CD8-positive, alpha-beta memory T cell (primary cell): ENCODE measurements at regions not wholly inside any gene's neighbourhood (a gene's known extent, or its start where the extent isn't known, plus 50 kb on each side); places are given as distances from the start of the nearest gene placed in this dataset.

Experiments used
- CTCF ChIA-PET: fragments of 350-600 bp; sonication (Branson Sonifier 250); formaldehyde crosslinking; loops from one replicate; lab custom pipeline; 2021; ENCODE audit warnings: antibody characterized with exemption; lab: Charles Lee
- POLR2A ChIA-PET: fragments of 350-600 bp; sonication (Branson Sonifier 250); formaldehyde crosslinking; loops from one replicate; lab custom pipeline; 2021; ENCODE audit warnings: antibody characterized with exemption; lab: Charles Lee
- DNase-seq, 5 donors: peaks; one replicate each; pipeline versions ENCODE4 v3.0.0 to v3.0.0-alpha.2; 2020 to 2022; ENCODE audit warnings: mixed read lengths in 1 of 5
- H3K27ac ChIP-seq: one replicate; pipeline ENCODE4 v1.7.0; 2013; ENCODE audit warnings: low read depth, mild to moderate bottlenecking, low read length, moderate library complexity
- H3K27me3 ChIP-seq: 2 replicates; pipeline ENCODE4 v1.7.0; 2013; ENCODE audit warnings: low read length, mild to moderate bottlenecking; ENCODE audit not compliant: insufficient read depth, poor library complexity, severe bottlenecking
- H3K36me3 ChIP-seq: 2 replicates; pipeline ENCODE4 v1.7.0; 2013; ENCODE audit warnings: mild to moderate bottlenecking, low read length, moderate library complexity; ENCODE audit not compliant: insufficient read depth
- H3K4me1 ChIP-seq: 2 replicates; pipeline ENCODE4 v1.7.0; 2013; ENCODE audit warnings: mild to moderate bottlenecking, low read length, moderate library complexity; ENCODE audit not compliant: insufficient read depth
- H3K4me3 ChIP-seq: 2 replicates; pipeline ENCODE4 v1.7.0; 2013; ENCODE audit warnings: mild to moderate bottlenecking, low read length
- H3K9me3 ChIP-seq: 2 replicates; pipeline ENCODE4 v1.7.0; 2013; ENCODE audit warnings: mild to moderate bottlenecking, low read length
- H3K27ac Mint-ChIP-seq, 8 donors: one replicate each; pipeline ENCODE4 v1.8.0; 2020 to 2021; ENCODE audit warnings: mixed read lengths in 8 of 8, mild to moderate bottlenecking in 6 of 8, inconsistent platforms in 3 of 8, moderate library complexity in 3 of 8
- H3K27me3 Mint-ChIP-seq, 2 donors: one replicate each; pipeline ENCODE4 v1.8.0; 2020 to 2021; ENCODE audit warnings: mixed read lengths in 2 of 2, mild to moderate bottlenecking in 1 of 2, moderate library complexity in 1 of 2
- H3K36me3 Mint-ChIP-seq, 3 donors: one replicate each; pipeline ENCODE4 v1.8.0; 2020 to 2021; ENCODE audit warnings: mixed read lengths in 3 of 3, inconsistent platforms in 1 of 3, mild to moderate bottlenecking in 1 of 3
- H3K4me1 Mint-ChIP-seq, 3 donors: one replicate each; pipeline ENCODE4 v1.8.0; 2020 to 2021; ENCODE audit warnings: mixed read lengths in 3 of 3, inconsistent platforms in 1 of 3, mild to moderate bottlenecking in 1 of 3
- H3K4me3 Mint-ChIP-seq, 7 donors: one replicate each; pipeline ENCODE4 v1.8.0; 2020 to 2021; ENCODE audit warnings: mixed read lengths in 7 of 7, mild to moderate bottlenecking in 6 of 7, moderate library complexity in 4 of 7, inconsistent platforms in 2 of 7
- H3K9me3 Mint-ChIP-seq, 5 donors: one replicate each; pipeline ENCODE4 v1.8.0; 2020 to 2022; ENCODE audit warnings: mixed read lengths in 5 of 5, mild to moderate bottlenecking in 3 of 5, moderate library complexity in 2 of 5, inconsistent platforms in 1 of 5

- Histone ChIP-seq H3K27me3 (no peaks in the 10 kb centered on the region), H3K4me3 (no peak overlapping the region), H3K9me3 (no peaks in the 10 kb centered on the region), H3K27ac (no peak overlapping the region), H3K4me1 (no peaks in the 10 kb centered on the region), H3K36me3 (no peaks in the 10 kb centered on the region)
- Mint-ChIP-seq H3K27me3 (peaks cover 4 to 6% of the 10 kb centered on the region in 2 donors), H3K4me3 (no peak overlapping the region), H3K4me1 (no peaks in the 10 kb centered on the region), H3K9me3 (no peaks in the 10 kb centered on the region), H3K36me3 (no peaks in the 10 kb centered on the region), H3K27ac (no peak overlapping the region)
- no peak for DNase-seq
- POLR2A ChIA-PET: no interaction called here
- CTCF ChIA-PET: no interaction called here
These were observed 208.6 kb downstream of the CTTN start for GRCh38 chr11:70606951-70607330.

GRCh38 chr11:70607561-70607960, 209.2 kb downstream of the CTTN start:
- no peak for DNase-seq
- ChIA-PET CTCF (no interaction called here), POLR2A (no interaction called here)
- Mint-ChIP-seq H3K4me3 (no peak overlapping the region), H3K9me3 (no peaks in the 10 kb centered on the region), H3K27me3 (peaks cover 4 to 6% of the 10 kb centered on the region in 2 donors), H3K36me3 (no peaks in the 10 kb centered on the region), H3K4me1 (no peaks in the 10 kb centered on the region), H3K27ac (no peak overlapping the region)
- Histone ChIP-seq H3K4me1 (no peaks in the 10 kb centered on the region), H3K27me3 (no peaks in the 10 kb centered on the region), H3K36me3 (no peaks in the 10 kb centered on the region), H3K27ac (no peak overlapping the region), H3K9me3 (no peaks in the 10 kb centered on the region), H3K4me3 (no peak overlapping the region)

GRCh38 chr11:70608568-70609470, 210.5 kb downstream of the CTTN start:
- no peak for DNase-seq
- H3K4me1 ChIP-seq: no peaks in the 10 kb centered on the region
- H3K4me3 Mint-ChIP-seq: no peak overlapping the region
- POLR2A ChIA-PET: no interaction called here
- H3K36me3 ChIP-seq: no peaks in the 10 kb centered on the region
- H3K9me3 ChIP-seq: no peaks in the 10 kb centered on the region
- H3K27ac Mint-ChIP-seq: no peak overlapping the region
- H3K27me3 ChIP-seq: no peaks in the 10 kb centered on the region
- peaks cover 0 to under 1% (median 0%) of the 10 kb centered on the region in 5 donors for H3K9me3 Mint-ChIP-seq
- H3K4me3 ChIP-seq: no peak overlapping the region
- CTCF ChIA-PET: no interaction called here
- H3K27me3 Mint-ChIP-seq: peaks cover 6% of the 10 kb centered on the region in 2 donors
- no peak overlapping the region for H3K27ac ChIP-seq
- no peaks in the 10 kb centered on the region for H3K36me3 Mint-ChIP-seq
- no peaks in the 10 kb centered on the region for H3K4me1 Mint-ChIP-seq

- Histone ChIP-seq H3K4me3 (no peak overlapping the region), H3K36me3 (no peaks in the 10 kb centered on the region), H3K4me1 (no peaks in the 10 kb centered on the region), H3K9me3 (no peaks in the 10 kb centered on the region), H3K27me3 (no peaks in the 10 kb centered on the region), H3K27ac (no peak overlapping the region)
- CTCF ChIA-PET: no interaction called here
- POLR2A ChIA-PET: no interaction called here
- Mint-ChIP-seq H3K4me3 (no peak overlapping the region), H3K27me3 (peaks cover 2 to 6% of the 10 kb centered on the region in 2 donors), H3K27ac (no peak overlapping the region), H3K4me1 (no peaks in the 10 kb centered on the region), H3K9me3 (peaks cover 0 to 5% (median 0%) of the 10 kb centered on the region in 5 donors), H3K36me3 (no peaks in the 10 kb centered on the region)
- DNase-seq: no peak
These were observed 212.5 kb downstream of the CTTN start for GRCh38 chr11:70610566-70611565.

- no peak overlapping the region for H3K4me3 ChIP-seq
- H3K27ac ChIP-seq: no peak overlapping the region
- H3K36me3 ChIP-seq: no peaks in the 10 kb centered on the region
- no peaks in the 10 kb centered on the region for H3K27me3 ChIP-seq
- H3K4me1 ChIP-seq: no peaks in the 10 kb centered on the region
- ChIA-PET CTCF (no interaction called here), POLR2A (no interaction called here)
- H3K9me3 Mint-ChIP-seq: peaks cover 0 to 5% (median 0%) of the 10 kb centered on the region in 5 donors
- no peak overlapping the region for H3K27ac Mint-ChIP-seq
- H3K36me3 Mint-ChIP-seq: no peaks in the 10 kb centered on the region
- H3K4me3 Mint-ChIP-seq: no peak overlapping the region
- H3K4me1 Mint-ChIP-seq: no peaks in the 10 kb centered on the region
- H3K9me3 ChIP-seq: no peaks in the 10 kb centered on the region
- peaks cover 1 to 6% of the 10 kb centered on the region in 2 donors for H3K27me3 Mint-ChIP-seq
- DNase-seq: no peak
These were observed 213.5 kb downstream of the CTTN start for GRCh38 chr11:70611821-70612220.

- no peaks in the 10 kb centered on the region for H3K36me3 Mint-ChIP-seq
- no peak overlapping the region for H3K4me3 Mint-ChIP-seq
- peaks cover 1 to 6% of the 10 kb centered on the region in 2 donors for H3K27me3 Mint-ChIP-seq
- no peak overlapping the region for H3K27ac ChIP-seq
- H3K27me3 ChIP-seq: no peaks in the 10 kb centered on the region
- CTCF ChIA-PET: no interaction called here
- POLR2A ChIA-PET: no interaction called here
- H3K27ac Mint-ChIP-seq: peak overlapping the region in 1 of 8 donors; percentile 64
- H3K4me3 ChIP-seq: no peak overlapping the region
- H3K36me3 ChIP-seq: no peaks in the 10 kb centered on the region
- H3K9me3 ChIP-seq: no peaks in the 10 kb centered on the region
- no peak for DNase-seq
- no peaks in the 10 kb centered on the region for H3K4me1 Mint-ChIP-seq
- H3K4me1 ChIP-seq: no peaks in the 10 kb centered on the region
- H3K9me3 Mint-ChIP-seq: peaks cover 0 to 5% (median 0%) of the 10 kb centered on the region in 5 donors
These were observed 214.3 kb downstream of the CTTN start for GRCh38 chr11:70612459-70613141.

- Mint-ChIP-seq H3K27me3 (peaks cover 1 to 2% of the 10 kb centered on the region in 2 donors), H3K4me1 (no peaks in the 10 kb centered on the region), H3K4me3 (no peak overlapping the region), H3K27ac (no peak overlapping the region), H3K9me3 (peaks cover 0 to 5% (median 0%) of the 10 kb centered on the region in 5 donors), H3K36me3 (no peaks in the 10 kb centered on the region)
- DNase-seq: no peak
- H3K9me3 ChIP-seq: no peaks in the 10 kb centered on the region
- H3K4me1 ChIP-seq: no peaks in the 10 kb centered on the region
- H3K36me3 ChIP-seq: no peaks in the 10 kb centered on the region
- H3K27ac ChIP-seq: no peak overlapping the region
- CTCF ChIA-PET: no interaction called here
- H3K4me3 ChIP-seq: no peak overlapping the region
- no peaks in the 10 kb centered on the region for H3K27me3 ChIP-seq
- POLR2A ChIA-PET: no interaction called here
These were observed 215.8 kb downstream of the CTTN start for GRCh38 chr11:70614034-70614681.
